Panc1 (cell line): ENCODE measurements at regions not wholly inside any gene's neighbourhood (a gene's known extent, or its start where the extent isn't known, plus 50 kb on each side); places are given as distances from the start of the nearest gene placed in this dataset.

ENCODE experiments used
- ATAC-seq: fragments of 200-7000 bp; cut with Tn5 transposase; 2 replicates; pipeline ENCODE4 v1.9.1; 2020; ENCODE audit warnings: mild to moderate bottlenecking, moderate library complexity
- BruUV-seq: library from RNA; stranded (reverse); fragments of 400-500 nt; replicated peaks from 2 replicates; lab custom pipeline; 2021; lab: Mats Ljungman, UMichigan
- CTCF ChIA-PET: fragments of 300-600 bp; sonication (Branson Sonifier 250); formaldehyde crosslinking; loops from one replicate; lab custom pipeline; 2022; ENCODE audit warnings: antibody characterized with exemption; lab: Charles Lee
- POLR2A ChIA-PET: fragments of 300-600 bp; sonication (Branson Sonifier 250); formaldehyde crosslinking; loops from one replicate; lab custom pipeline; 2022; ENCODE audit warnings: antibody characterized with exemption; lab: Charles Lee
- DNase-seq: peaks from one replicate; pipeline ENCODE4 v3.0.0-alpha.2; 2010; ENCODE audit warnings: low read depth, low spot score
- H3K27ac ChIP-seq: 2 replicates; pipeline ENCODE4 v1.5.1; 2011; ENCODE audit warnings: mild to moderate bottlenecking, low read length, inconsistent platforms
- H3K27me3 ChIP-seq: fragments of 200-500 bp; sonication (Bioruptor generic); 2 replicates; pipeline ENCODE4 v1.6.0; 2014; ENCODE audit warnings: low read length, inconsistent platforms; ENCODE audit not compliant: control insufficient read depth, insufficient read depth
- H3K36me3 ChIP-seq: fragments of 200-500 bp; sonication (Bioruptor generic); 2 replicates; pipeline ENCODE4 v1.5.1; 2014; ENCODE audit warnings: inconsistent platforms, mild to moderate bottlenecking, low read length, moderate library complexity; ENCODE audit not compliant: control insufficient read depth, insufficient read depth
- H3K4me1 ChIP-seq: 2 replicates; pipeline ENCODE4 v1.5.1; 2011; ENCODE audit warnings: inconsistent platforms, mild to moderate bottlenecking, low read length, moderate library complexity; ENCODE audit not compliant: control insufficient read depth, insufficient read depth
- H3K4me3 ChIP-seq, 2 experiments: 2 replicates each; pipeline ENCODE4 v1.5.1; 2011 to 2012; ENCODE audit warnings: low read depth in 2 of 2, low read length in 2 of 2, mild to moderate bottlenecking in 2 of 2, inconsistent platforms in 1 of 2, moderate library complexity in 1 of 2
- H3K9me3 ChIP-seq: fragments of 200-500 bp; sonication (Bioruptor generic); 2 replicates; pipeline ENCODE4 v1.5.1; 2014; ENCODE audit warnings: low read depth, mild to moderate bottlenecking, inconsistent platforms, low read length, moderate library complexity; ENCODE audit not compliant: control insufficient read depth, insufficient read depth
- POLR2AphosphoS5 ChIP-seq: IDR thresholded peaks from 2 replicates; pipeline ENCODE4 v1.6.1; 2012; ENCODE audit warnings: mild to moderate bottlenecking, low read depth, low read length, moderate library complexity
- SIN3A ChIP-seq: IDR thresholded peaks from 2 replicates; pipeline ENCODE4 v1.6.1; 2012; ENCODE audit warnings: low read depth, mild to moderate bottlenecking, low read length, moderate library complexity, borderline replicate concordance; ENCODE audit not compliant: insufficient read depth
- TCF7L2 ChIP-seq: IDR thresholded peaks from 2 replicates; pipeline ENCODE4 v1.6.1; 2011; ENCODE audit warnings: mild to moderate bottlenecking, low read depth, low read length, inconsistent platforms
- in situ Hi-C: cut with HindIII; loops from 2 replicates; pipeline ENCODE4 v1.10.0; 2016; ENCODE audit warnings: low sequenced_read_pairs, low pct_unique_long_range_greater_than_20kb
- intact Hi-C: fragments of 100-400 bp; cut with micrococcal nuclease; formaldehyde crosslinking; loops from one replicate; pipeline ENCODE4 v1.10.0; 2022; ENCODE audit not compliant: unreplicated experiment
- TF ChIP-seq, protein P1 (sequence below): fragments of 450-650 bp; IDR thresholded peaks from 2 replicates; pipeline ENCODE4 v1.5.1; 2017; ENCODE audit warnings: mild to moderate bottlenecking
- TF ChIP-seq, protein P2 (sequence below), 2 experiments: IDR thresholded peaks; 2 replicates each; pipeline ENCODE4 v1.6.1; 2011 to 2012; ENCODE audit warnings: low read depth in 2 of 2, control low read depth in 1 of 2, low read length in 1 of 2, mild to moderate bottlenecking in 1 of 2, moderate library complexity in 1 of 2; ENCODE audit not compliant: insufficient read depth in 1 of 2

GRCh38 chr7:118312051-118312450, 87.5 kb downstream of the ANKRD7 start:
- intact Hi-C loops, result no loop called here
- DNase-seq (no peak), ATAC-seq (no peak)
- CTCF ChIA-PET, result no interaction called here
- H3K4me3 ChIP-seq, result no peak overlapping the region
- no peaks in the 10 kb centered on the region for H3K9me3 ChIP-seq
- no peaks in the 10 kb centered on the region for H3K4me1 ChIP-seq
- BruUV-seq, result no TSS peak
- no peaks in the 10 kb centered on the region for H3K27me3 ChIP-seq
- no peak overlapping the region for H3K27ac ChIP-seq
- TF ChIP-seq POLR2AphosphoS5 (no peak), TCF7L2 (no peak), SIN3A (no peak)
- TF ChIP-seq, protein P1, sequence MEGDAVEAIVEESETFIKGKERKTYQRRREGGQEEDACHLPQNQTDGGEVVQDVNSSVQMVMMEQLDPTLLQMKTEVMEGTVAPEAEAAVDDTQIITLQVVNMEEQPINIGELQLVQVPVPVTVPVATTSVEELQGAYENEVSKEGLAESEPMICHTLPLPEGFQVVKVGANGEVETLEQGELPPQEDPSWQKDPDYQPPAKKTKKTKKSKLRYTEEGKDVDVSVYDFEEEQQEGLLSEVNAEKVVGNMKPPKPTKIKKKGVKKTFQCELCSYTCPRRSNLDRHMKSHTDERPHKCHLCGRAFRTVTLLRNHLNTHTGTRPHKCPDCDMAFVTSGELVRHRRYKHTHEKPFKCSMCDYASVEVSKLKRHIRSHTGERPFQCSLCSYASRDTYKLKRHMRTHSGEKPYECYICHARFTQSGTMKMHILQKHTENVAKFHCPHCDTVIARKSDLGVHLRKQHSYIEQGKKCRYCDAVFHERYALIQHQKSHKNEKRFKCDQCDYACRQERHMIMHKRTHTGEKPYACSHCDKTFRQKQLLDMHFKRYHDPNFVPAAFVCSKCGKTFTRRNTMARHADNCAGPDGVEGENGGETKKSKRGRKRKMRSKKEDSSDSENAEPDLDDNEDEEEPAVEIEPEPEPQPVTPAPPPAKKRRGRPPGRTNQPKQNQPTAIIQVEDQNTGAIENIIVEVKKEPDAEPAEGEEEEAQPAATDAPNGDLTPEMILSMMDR, result no peak
- no peaks in the 10 kb centered on the region for H3K36me3 ChIP-seq
- in situ Hi-C loops, result no loop called here
- POLR2A ChIA-PET, result no interaction called here

- H3K27me3 ChIP-seq, result no peaks in the 10 kb centered on the region
- BruUV-seq, result no TSS peak
- ChIA-PET POLR2A (no interaction called here), CTCF (no interaction called here)
- DNase-seq (no peak), ATAC-seq (no peak)
- intact Hi-C loops, result no loop called here
- TF ChIP-seq, protein P1, result no peak
- TF ChIP-seq TCF7L2 (no peak), SIN3A (no peak), POLR2AphosphoS5 (no peak)
- TF ChIP-seq, protein P2, sequence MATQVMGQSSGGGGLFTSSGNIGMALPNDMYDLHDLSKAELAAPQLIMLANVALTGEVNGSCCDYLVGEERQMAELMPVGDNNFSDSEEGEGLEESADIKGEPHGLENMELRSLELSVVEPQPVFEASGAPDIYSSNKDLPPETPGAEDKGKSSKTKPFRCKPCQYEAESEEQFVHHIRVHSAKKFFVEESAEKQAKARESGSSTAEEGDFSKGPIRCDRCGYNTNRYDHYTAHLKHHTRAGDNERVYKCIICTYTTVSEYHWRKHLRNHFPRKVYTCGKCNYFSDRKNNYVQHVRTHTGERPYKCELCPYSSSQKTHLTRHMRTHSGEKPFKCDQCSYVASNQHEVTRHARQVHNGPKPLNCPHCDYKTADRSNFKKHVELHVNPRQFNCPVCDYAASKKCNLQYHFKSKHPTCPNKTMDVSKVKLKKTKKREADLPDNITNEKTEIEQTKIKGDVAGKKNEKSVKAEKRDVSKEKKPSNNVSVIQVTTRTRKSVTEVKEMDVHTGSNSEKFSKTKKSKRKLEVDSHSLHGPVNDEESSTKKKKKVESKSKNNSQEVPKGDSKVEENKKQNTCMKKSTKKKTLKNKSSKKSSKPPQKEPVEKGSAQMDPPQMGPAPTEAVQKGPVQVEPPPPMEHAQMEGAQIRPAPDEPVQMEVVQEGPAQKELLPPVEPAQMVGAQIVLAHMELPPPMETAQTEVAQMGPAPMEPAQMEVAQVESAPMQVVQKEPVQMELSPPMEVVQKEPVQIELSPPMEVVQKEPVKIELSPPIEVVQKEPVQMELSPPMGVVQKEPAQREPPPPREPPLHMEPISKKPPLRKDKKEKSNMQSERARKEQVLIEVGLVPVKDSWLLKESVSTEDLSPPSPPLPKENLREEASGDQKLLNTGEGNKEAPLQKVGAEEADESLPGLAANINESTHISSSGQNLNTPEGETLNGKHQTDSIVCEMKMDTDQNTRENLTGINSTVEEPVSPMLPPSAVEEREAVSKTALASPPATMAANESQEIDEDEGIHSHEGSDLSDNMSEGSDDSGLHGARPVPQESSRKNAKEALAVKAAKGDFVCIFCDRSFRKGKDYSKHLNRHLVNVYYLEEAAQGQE (IDR thresholded peaks at IDR 0.05; ENCODE audit: insufficient read depth in 1 of 2, low read depth in 2 of 2, low read length in 1 of 2), result no peak
- H3K27ac ChIP-seq, result no peak overlapping the region
- no peaks in the 10 kb centered on the region for H3K9me3 ChIP-seq
- no peaks in the 10 kb centered on the region for H3K4me1 ChIP-seq
- no peak overlapping the region for H3K4me3 ChIP-seq
- no peaks in the 10 kb centered on the region for H3K36me3 ChIP-seq
- in situ Hi-C loops, result no loop called here
Observed at GRCh38 chr7:118312966-118313365, 88.5 kb downstream of the ANKRD7 start.
